Gastrocnemius medialis (tissue), 4 donors: ENCODE measurements at regions not wholly inside any gene's neighbourhood (a gene's known extent, or its start where the extent isn't known, plus 50 kb on each side); places are given as distances from the start of the nearest gene placed in this dataset.
A peak's percentile ranks its signal among the peaks of the same experiment; 100 is the strongest.
"Not testable (repeated sequence)": the region's sequence is repeated elsewhere in the genome, so short reads cannot be mapped to it uniquely, and the experiment has no call there.

Experiments
- ATAC-seq, 2 donors: fragments of 150-250 bp; one replicate each; pipeline ENCODE4 v1.9.1; 2016
- DNase-seq, 2 donors: peaks; one replicate each; pipeline ENCODE4 v3.0.0-alpha.2; 2019
- H3K27ac ChIP-seq, 4 donors: fragments of 200-600 bp; sonication (generic); 1 replicate in 1 of 4; 2 replicates in 3 of 4; pipeline ENCODE4 v1.5.1; 2016 to 2018; ENCODE audit warnings: mild to moderate bottlenecking in 2 of 4, moderate library complexity in 1 of 4
- H3K27me3 ChIP-seq, 3 donors: fragments of 200-600 bp; sonication (generic) in 2 of 3; 1 replicate in 1 of 3; 2 replicates in 2 of 3; pipeline versions ENCODE4 v1.5.1 to v1.6.0; 2016 to 2019; ENCODE audit warnings: mild to moderate bottlenecking in 1 of 3, moderate library complexity in 1 of 3
- H3K36me3 ChIP-seq, 2 donors: fragments of 200-600 bp; sonication (generic) in 1 of 2; one replicate each; pipeline ENCODE4 v1.5.1; 2017 to 2018
- H3K4me1 ChIP-seq, 2 donors: fragments of 200-600 bp; sonication (generic) in 1 of 2; one replicate each; pipeline ENCODE4 v1.5.1; 2016 to 2017; ENCODE audit warnings: mild to moderate bottlenecking in 2 of 2
- H3K4me3 ChIP-seq, 4 donors: fragments of 200-600 bp; sonication (generic) in 3 of 4; 1 replicate in 1 of 4; 2 replicates in 3 of 4; pipeline ENCODE4 v1.5.1; 2016 to 2019; ENCODE audit warnings: mild to moderate bottlenecking in 2 of 4
- H3K9me3 ChIP-seq, 3 donors: fragments of 200-600 bp; sonication (generic) in 2 of 3; 1 replicate in 1 of 3; 2 replicates in 2 of 3; pipeline ENCODE4 v1.5.1; 2016 to 2019
- CTCF ChIP-seq, 5 experiments: fragments of 450-650 bp in 3 of 5; fragments of 200-600 bp in 2 of 5; sonication (generic) in 2 of 5; IDR thresholded peaks in 4 of 5; conservative IDR thresholded peaks in 1 of 5; 1 replicate in 4 of 5; 2 replicates in 1 of 5; pipeline ENCODE4 v1.5.1; 2016 to 2019; ENCODE audit warnings: antibody characterized with exemption in 5 of 5, mild to moderate bottlenecking in 3 of 5, moderate library complexity in 3 of 5
- POLR2A ChIP-seq, 2 donors: fragments of 450-650 bp; IDR thresholded peaks; one replicate each; pipeline ENCODE4 v1.6.1; 2017; ENCODE audit warnings: antibody characterized with exemption in 2 of 2, mild to moderate bottlenecking in 2 of 2, moderate library complexity in 2 of 2
- in situ Hi-C, 4 donors: fragments of 200-750 bp; cut with MboI; loops; one replicate each; pipeline versions ENCODE4 v1.15.0 to v1.8.0; 2017; ENCODE audit warnings: low sequenced_read_pairs in 4 of 4
- intact Hi-C: fragments of 100-400 bp; cut with DNase I; formaldehyde crosslinking; loops from one replicate; pipeline ENCODE4 v1.15.1; 2023; ENCODE audit warnings: low total_unique reads

GRCh38 chr13:75961911-75962310, 325.8 kb downstream of the LMO7 start:
- no peak overlapping the region for H3K27ac ChIP-seq
- no peaks in the 10 kb centered on the region for H3K4me1 ChIP-seq
- H3K36me3 ChIP-seq = no peaks in the 10 kb centered on the region
- TF ChIP-seq CTCF (IDR thresholded peaks at IDR 0.05 in 4 of 5, conservative IDR thresholded peaks at IDR 0.05 in 1 of 5) (no peak), POLR2A (IDR thresholded peaks at IDR 0.05) (no peak)
- intact Hi-C loops = no loop called here
- no peak overlapping the region for H3K4me3 ChIP-seq
- no peaks in the 10 kb centered on the region for H3K27me3 ChIP-seq
- H3K9me3 ChIP-seq = no peaks in the 10 kb centered on the region
- in situ Hi-C loops = no loop called here
- ATAC-seq (no peak), DNase-seq (no peak)

GRCh38 chr13:75960538-75960994, 324.4 kb downstream of the LMO7 start:
- in situ Hi-C loops = no loop called here
- no peak for TF ChIP-seq CTCF (IDR thresholded peaks at IDR 0.05 in 4 of 5, conservative IDR thresholded peaks at IDR 0.05 in 1 of 5)
- no peak overlapping the region for H3K4me3 ChIP-seq
- H3K27me3 ChIP-seq = no peaks in the 10 kb centered on the region
- H3K9me3 ChIP-seq = no peaks in the 10 kb centered on the region
- H3K36me3 ChIP-seq = no peaks in the 10 kb centered on the region
- ATAC-seq = no peak
- DNase-seq = no peak
- no peak overlapping the region for H3K27ac ChIP-seq
- H3K4me1 ChIP-seq = no peaks in the 10 kb centered on the region
- intact Hi-C loops = no loop called here

GRCh38 chr13:75959861-75960481, 323.8 kb downstream of the LMO7 start:
- no peak overlapping the region for H3K27ac ChIP-seq
- in situ Hi-C loops (no loop called here), intact Hi-C loops (no loop called here)
- no peak overlapping the region for H3K4me3 ChIP-seq
- no peak for DNase-seq
- H3K9me3 ChIP-seq = no peaks in the 10 kb centered on the region
- H3K27me3 ChIP-seq = no peaks in the 10 kb centered on the region
- ATAC-seq = no peak
- no peaks in the 10 kb centered on the region for H3K4me1 ChIP-seq
- no peaks in the 10 kb centered on the region for H3K36me3 ChIP-seq
- no peak for TF ChIP-seq POLR2A (IDR thresholded peaks at IDR 0.05)
- TF ChIP-seq CTCF (IDR thresholded peaks at IDR 0.05 in 4 of 5, conservative IDR thresholded peaks at IDR 0.05 in 1 of 5) = no peak

GRCh38 chr13:75953589-75953988, 317.5 kb downstream of the LMO7 start:
- H3K27ac ChIP-seq, H3K27me3 ChIP-seq, H3K9me3 ChIP-seq, H3K4me3 ChIP-seq, in situ Hi-C loops, intact Hi-C loops, DNase-seq, ATAC-seq, H3K4me1 ChIP-seq, H3K36me3 ChIP-seq: not testable (repeated sequence)

GRCh38 chr13:75947448-75947847, 311.3 kb downstream of the LMO7 start:
- Histone ChIP-seq H3K4me1 (peaks cover 0 to 7% of the 10 kb centered on the region in 2 donors), H3K27ac (peak overlapping the region in 2 of 4 donors; percentile 1 to 40), H3K9me3 (no peaks in the 10 kb centered on the region), H3K27me3 (no peaks in the 10 kb centered on the region), H3K36me3 (no peaks in the 10 kb centered on the region), H3K4me3 (no peak overlapping the region)
- in situ Hi-C loops = no loop called here
- ATAC-seq (peak in 1 of 2 donors; percentile 15), DNase-seq (no peak)
- intact Hi-C loops = no loop called here
- TF ChIP-seq CTCF (IDR thresholded peaks at IDR 0.05 in 4 of 5, conservative IDR thresholded peaks at IDR 0.05 in 1 of 5) (no peak), POLR2A (IDR thresholded peaks at IDR 0.05) (no peak)
